Neural progenitor cell (in vitro differentiated cells): ENCODE measurements at regions not wholly inside any gene's neighbourhood (a gene's known extent, or its start where the extent isn't known, plus 50 kb on each side); places are given as distances from the start of the nearest gene placed in this dataset.

Experiments used
- DNase-seq: peaks from one replicate; pipeline ENCODE4 v3.0.0-alpha.2; 2016; ENCODE audit warnings: low spot score
- H2AFZ ChIP-seq: fragments of 200-600 bp; sonication (generic); replicated peaks from 2 replicates; pipeline ENCODE4 v1.6.1; 2016; ENCODE audit warnings: antibody characterized with exemption
- H3F3A ChIP-seq: fragments of 200-600 bp; sonication (generic); 2 replicates; pipeline ENCODE4 v1.6.1; 2016; ENCODE audit warnings: antibody characterized with exemption, low read depth
- H3K27ac ChIP-seq: fragments of 200-600 bp; sonication (generic); 2 replicates; pipeline ENCODE4 v1.5.1; 2016; ENCODE audit warnings: mild to moderate bottlenecking
- H3K27me3 ChIP-seq: fragments of 200-600 bp; sonication (generic); 2 replicates; pipeline ENCODE4 v1.6.1; 2016; ENCODE audit warnings: mild to moderate bottlenecking, moderate library complexity
- H3K36me3 ChIP-seq: fragments of 200-600 bp; sonication (generic); 2 replicates; pipeline ENCODE4 v1.5.1; 2016
- H3K4me1 ChIP-seq: fragments of 200-600 bp; sonication (generic); 2 replicates; pipeline ENCODE4 v1.6.1; 2016; ENCODE audit warnings: mixed run types
- H3K4me2 ChIP-seq: fragments of 200-600 bp; sonication (generic); 2 replicates; pipeline ENCODE4 v1.6.1; 2016
- H3K4me3 ChIP-seq: fragments of 200-600 bp; sonication (generic); 2 replicates; pipeline ENCODE4 v1.5.1; 2016
- H3K79me2 ChIP-seq: fragments of 200-600 bp; sonication (generic); 2 replicates; pipeline ENCODE4 v1.6.1; 2016; ENCODE audit warnings: low read depth
- H3K9ac ChIP-seq: fragments of 200-600 bp; sonication (generic); 2 replicates; pipeline ENCODE4 v1.6.1; 2016
- H3K9me3 ChIP-seq: fragments of 200-600 bp; sonication (generic); 2 replicates; pipeline ENCODE4 v1.5.1; 2016; ENCODE audit warnings: low read depth
- H4K20me1 ChIP-seq: fragments of 200-600 bp; sonication (generic); 2 replicates; pipeline ENCODE4 v1.6.1; 2016; ENCODE audit warnings: low read depth
- H3K27ac Mint-ChIP-seq: 3 replicates; pipeline ENCODE4 v1.8.0; 2021; ENCODE audit warnings: mixed read lengths
- H3K27me3 Mint-ChIP-seq: 2 replicates; pipeline ENCODE4 v1.8.0; 2022; ENCODE audit warnings: low read depth, mild to moderate bottlenecking, inconsistent platforms, moderate library complexity, mixed read lengths; ENCODE audit not compliant: insufficient read depth
- H3K36me3 Mint-ChIP-seq: 3 replicates; pipeline ENCODE4 v1.8.0; 2021; ENCODE audit warnings: mixed read lengths
- H3K4me1 Mint-ChIP-seq: 3 replicates; pipeline ENCODE4 v1.8.0; 2021; ENCODE audit warnings: mixed read lengths
- H3K4me3 Mint-ChIP-seq: 3 replicates; pipeline ENCODE4 v1.8.0; 2021; ENCODE audit warnings: mild to moderate bottlenecking, moderate library complexity, mixed read lengths
- H3K9me3 Mint-ChIP-seq: 3 replicates; pipeline ENCODE4 v1.8.0; 2020; ENCODE audit warnings: mixed read lengths
- CTCF ChIP-seq: fragments of 200-600 bp; sonication (generic); IDR thresholded peaks from 2 replicates; pipeline ENCODE4 v1.5.1; 2017; ENCODE audit warnings: antibody characterized with exemption, mild to moderate bottlenecking
- EZH2 ChIP-seq: fragments of 200-600 bp; sonication (generic); IDR thresholded peaks from 2 replicates; pipeline ENCODE4 v1.6.1; 2017; ENCODE audit warnings: antibody characterized with exemption, mild to moderate bottlenecking, moderate library complexity
- EZH2phosphoT487 ChIP-seq: fragments of 200-600 bp; sonication (generic); IDR thresholded peaks from 2 replicates; pipeline ENCODE4 v1.6.1; 2017; ENCODE audit warnings: antibody characterized with exemption

- H3K27me3 ChIP-seq: no peaks in the 10 kb centered on the region
- no peak overlapping the region for H3K4me3 ChIP-seq
- Mint-ChIP-seq H3K27ac (no peak overlapping the region), H3K4me1 (no peaks in the 10 kb centered on the region), H3K27me3 (peaks cover 6% of the 10 kb centered on the region), H3K4me3 (no peak overlapping the region), H3K36me3 (no peaks in the 10 kb centered on the region), H3K9me3 (no peaks in the 10 kb centered on the region)
- H3F3A ChIP-seq: no peaks in the 10 kb centered on the region
- no peak overlapping the region for H3K9ac ChIP-seq
- H2AFZ ChIP-seq: no peak overlapping the region
- DNase-seq: no peak
- no peaks in the 10 kb centered on the region for H4K20me1 ChIP-seq
- no peaks in the 10 kb centered on the region for H3K79me2 ChIP-seq
- no peak overlapping the region for H3K27ac ChIP-seq
- H3K36me3 ChIP-seq: no peaks in the 10 kb centered on the region
- no peaks in the 10 kb centered on the region for H3K4me1 ChIP-seq
- TF ChIP-seq EZH2 (no peak), EZH2phosphoT487 (no peak), CTCF (no peak)
- no peaks in the 10 kb centered on the region for H3K9me3 ChIP-seq
- H3K4me2 ChIP-seq: no peak overlapping the region
These were observed 162.3 kb downstream of the KLF5 start for GRCh38 chr13:73220966-73221720.

DNA sequence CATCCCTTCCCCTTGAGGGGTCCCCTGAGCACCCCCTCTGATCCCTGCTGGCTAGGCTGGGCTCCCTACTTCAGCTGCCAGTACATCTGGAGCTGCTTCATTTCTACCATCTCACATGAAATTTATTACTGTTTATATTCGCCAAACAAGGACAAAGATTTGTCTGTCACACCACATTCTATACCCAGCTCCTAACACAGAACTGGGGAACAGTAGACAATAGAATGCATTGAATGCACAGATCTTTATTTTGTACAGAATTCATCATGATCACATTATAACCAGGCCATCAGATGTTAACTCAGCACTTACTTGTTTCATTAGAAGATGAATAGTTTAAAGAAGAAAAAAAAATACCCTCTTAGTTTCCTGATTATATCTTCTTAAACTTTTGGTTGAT lies 159.4 kb downstream of the KLF5 start:
- Mint-ChIP-seq H3K27ac (no peak overlapping the region), H3K4me1 (no peaks in the 10 kb centered on the region), H3K27me3 (peaks cover 3% of the 10 kb centered on the region), H3K9me3 (no peaks in the 10 kb centered on the region), H3K4me3 (no peak overlapping the region), H3K36me3 (no peaks in the 10 kb centered on the region)
- Histone ChIP-seq H3K79me2 (no peaks in the 10 kb centered on the region), H3F3A (no peaks in the 10 kb centered on the region), H2AFZ (no peak overlapping the region), H3K4me1 (no peaks in the 10 kb centered on the region), H3K36me3 (no peaks in the 10 kb centered on the region), H4K20me1 (no peaks in the 10 kb centered on the region), H3K4me3 (no peak overlapping the region), H3K4me2 (no peak overlapping the region), H3K27ac (no peak overlapping the region), H3K9ac (no peak overlapping the region), H3K27me3 (no peaks in the 10 kb centered on the region), H3K9me3 (no peaks in the 10 kb centered on the region)
- TF ChIP-seq EZH2: no peak
- no peak for TF ChIP-seq CTCF
- TF ChIP-seq EZH2phosphoT487: no peak
- DNase-seq: no peak

DNA sequence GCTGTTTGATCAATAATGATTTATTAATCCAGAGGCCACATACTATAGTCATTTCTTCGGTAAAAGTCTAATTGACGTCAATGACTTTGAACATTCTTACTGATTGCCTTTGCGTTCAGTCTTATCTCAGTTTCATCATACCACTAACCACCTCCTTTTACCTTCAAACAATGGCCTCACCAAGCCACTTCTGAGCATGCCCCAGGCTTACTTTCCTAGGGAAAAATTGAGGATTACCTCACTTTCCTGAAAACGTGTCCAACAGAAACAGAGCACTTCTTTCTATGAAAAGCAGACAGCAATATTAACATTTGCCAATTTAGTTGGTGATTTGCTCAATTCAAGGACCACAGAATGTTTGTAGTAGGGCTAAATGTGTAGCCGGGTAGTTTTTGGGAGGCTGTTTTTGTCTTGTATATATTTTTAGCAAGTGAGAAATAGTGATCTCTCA lies 157.6 kb downstream of the KLF5 start:
- H3K9me3 ChIP-seq: no peaks in the 10 kb centered on the region
- TF ChIP-seq CTCF: no peak
- TF ChIP-seq EZH2phosphoT487: no peak
- no peak for TF ChIP-seq EZH2
- Mint-ChIP-seq H3K27me3 (peaks cover 3% of the 10 kb centered on the region), H3K4me1 (no peaks in the 10 kb centered on the region), H3K4me3 (no peak overlapping the region), H3K36me3 (no peaks in the 10 kb centered on the region), H3K9me3 (no peaks in the 10 kb centered on the region), H3K27ac (no peak overlapping the region)
- no peak overlapping the region for H3K4me3 ChIP-seq
- no peak for DNase-seq
- H3K27ac ChIP-seq: no peak overlapping the region
- H3K4me2 ChIP-seq: no peak overlapping the region
- no peaks in the 10 kb centered on the region for H3K4me1 ChIP-seq
- no peaks in the 10 kb centered on the region for H3F3A ChIP-seq
- no peaks in the 10 kb centered on the region for H3K36me3 ChIP-seq
- no peak overlapping the region for H3K9ac ChIP-seq
- no peaks in the 10 kb centered on the region for H3K79me2 ChIP-seq
- no peak overlapping the region for H2AFZ ChIP-seq
- no peaks in the 10 kb centered on the region for H4K20me1 ChIP-seq
- H3K27me3 ChIP-seq: no peaks in the 10 kb centered on the region
